Thyroid gland (tissue), 4 donors: ENCODE measurements at regions not wholly inside any gene's neighbourhood (a gene's known extent, or its start where the extent isn't known, plus 50 kb on each side); places are given as distances from the start of the nearest gene placed in this dataset.

Experiments used
- POLR2A ChIP-seq, 2 donors: fragments of 450-650 bp; IDR thresholded peaks; one replicate each; pipeline ENCODE4 v1.6.1; 2017; ENCODE audit warnings: antibody characterized with exemption in 2 of 2, mild to moderate bottlenecking in 2 of 2, moderate library complexity in 1 of 2
- TF ChIP-seq, protein P1 (sequence below), 6 experiments: fragments of 200-600 bp in 3 of 6; fragments of 450-650 bp in 3 of 6; sonication (generic) in 3 of 6; IDR thresholded peaks; one replicate each; pipeline ENCODE4 v1.5.1; 2016 to 2019; ENCODE audit warnings: antibody characterized with exemption in 6 of 6, mild to moderate bottlenecking in 2 of 6, inconsistent platforms in 1 of 6, moderate library complexity in 1 of 6

DNA sequence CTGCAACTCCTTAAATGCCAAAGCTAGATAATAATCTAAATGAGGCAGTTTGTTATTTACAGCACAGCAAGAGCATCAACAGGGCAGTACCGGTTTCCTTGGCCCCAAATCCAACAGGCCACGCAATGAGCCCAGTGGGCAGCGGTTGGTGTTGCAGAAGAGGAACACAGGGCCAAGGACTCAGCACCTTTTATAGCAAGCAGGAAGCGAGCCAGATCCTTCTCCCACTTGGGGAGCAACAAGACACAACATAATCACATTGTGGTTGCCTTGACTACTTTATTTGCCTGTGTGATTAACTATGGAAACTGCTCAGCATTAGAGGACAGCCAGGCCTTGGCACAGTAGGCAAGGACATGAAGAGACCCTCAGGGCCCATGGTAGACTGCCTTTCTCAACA lies 67.1 kb upstream of the HTR2A start:
- TF ChIP-seq, protein P1, sequence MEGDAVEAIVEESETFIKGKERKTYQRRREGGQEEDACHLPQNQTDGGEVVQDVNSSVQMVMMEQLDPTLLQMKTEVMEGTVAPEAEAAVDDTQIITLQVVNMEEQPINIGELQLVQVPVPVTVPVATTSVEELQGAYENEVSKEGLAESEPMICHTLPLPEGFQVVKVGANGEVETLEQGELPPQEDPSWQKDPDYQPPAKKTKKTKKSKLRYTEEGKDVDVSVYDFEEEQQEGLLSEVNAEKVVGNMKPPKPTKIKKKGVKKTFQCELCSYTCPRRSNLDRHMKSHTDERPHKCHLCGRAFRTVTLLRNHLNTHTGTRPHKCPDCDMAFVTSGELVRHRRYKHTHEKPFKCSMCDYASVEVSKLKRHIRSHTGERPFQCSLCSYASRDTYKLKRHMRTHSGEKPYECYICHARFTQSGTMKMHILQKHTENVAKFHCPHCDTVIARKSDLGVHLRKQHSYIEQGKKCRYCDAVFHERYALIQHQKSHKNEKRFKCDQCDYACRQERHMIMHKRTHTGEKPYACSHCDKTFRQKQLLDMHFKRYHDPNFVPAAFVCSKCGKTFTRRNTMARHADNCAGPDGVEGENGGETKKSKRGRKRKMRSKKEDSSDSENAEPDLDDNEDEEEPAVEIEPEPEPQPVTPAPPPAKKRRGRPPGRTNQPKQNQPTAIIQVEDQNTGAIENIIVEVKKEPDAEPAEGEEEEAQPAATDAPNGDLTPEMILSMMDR (IDR thresholded peaks at IDR 0.05): no peak
- TF ChIP-seq POLR2A (IDR thresholded peaks at IDR 0.05): no peak
